Panc1 (cell line): ENCODE measurements at regions not wholly inside any gene's neighbourhood (a gene's known extent, or its start where the extent isn't known, plus 50 kb on each side); places are given as distances from the start of the nearest gene placed in this dataset.

Source experiments
- ATAC-seq: fragments of 200-7000 bp; cut with Tn5 transposase; 2 replicates; pipeline ENCODE4 v1.9.1; 2020; ENCODE audit warnings: mild to moderate bottlenecking, moderate library complexity
- BruUV-seq: library from RNA; stranded (reverse); fragments of 400-500 nt; replicated peaks from 2 replicates; lab custom pipeline; 2021; lab: Mats Ljungman, UMichigan
- CTCF ChIA-PET: fragments of 300-600 bp; sonication (Branson Sonifier 250); formaldehyde crosslinking; loops from one replicate; lab custom pipeline; 2022; ENCODE audit warnings: antibody characterized with exemption; lab: Charles Lee
- POLR2A ChIA-PET: fragments of 300-600 bp; sonication (Branson Sonifier 250); formaldehyde crosslinking; loops from one replicate; lab custom pipeline; 2022; ENCODE audit warnings: antibody characterized with exemption; lab: Charles Lee
- DNase-seq: peaks from one replicate; pipeline ENCODE4 v3.0.0-alpha.2; 2010; ENCODE audit warnings: low read depth, low spot score
- H3K27ac ChIP-seq: 2 replicates; pipeline ENCODE4 v1.5.1; 2011; ENCODE audit warnings: mild to moderate bottlenecking, low read length, inconsistent platforms
- H3K27me3 ChIP-seq: fragments of 200-500 bp; sonication (Bioruptor generic); 2 replicates; pipeline ENCODE4 v1.6.0; 2014; ENCODE audit warnings: low read length, inconsistent platforms; ENCODE audit not compliant: control insufficient read depth, insufficient read depth
- H3K36me3 ChIP-seq: fragments of 200-500 bp; sonication (Bioruptor generic); 2 replicates; pipeline ENCODE4 v1.5.1; 2014; ENCODE audit warnings: inconsistent platforms, mild to moderate bottlenecking, low read length, moderate library complexity; ENCODE audit not compliant: control insufficient read depth, insufficient read depth
- H3K4me1 ChIP-seq: 2 replicates; pipeline ENCODE4 v1.5.1; 2011; ENCODE audit warnings: inconsistent platforms, mild to moderate bottlenecking, low read length, moderate library complexity; ENCODE audit not compliant: control insufficient read depth, insufficient read depth
- H3K4me3 ChIP-seq, 2 experiments: 2 replicates each; pipeline ENCODE4 v1.5.1; 2011 to 2012; ENCODE audit warnings: low read depth in 2 of 2, low read length in 2 of 2, mild to moderate bottlenecking in 2 of 2, inconsistent platforms in 1 of 2, moderate library complexity in 1 of 2
- H3K9me3 ChIP-seq: fragments of 200-500 bp; sonication (Bioruptor generic); 2 replicates; pipeline ENCODE4 v1.5.1; 2014; ENCODE audit warnings: low read depth, mild to moderate bottlenecking, inconsistent platforms, low read length, moderate library complexity; ENCODE audit not compliant: control insufficient read depth, insufficient read depth
- POLR2AphosphoS5 ChIP-seq: IDR thresholded peaks from 2 replicates; pipeline ENCODE4 v1.6.1; 2012; ENCODE audit warnings: mild to moderate bottlenecking, low read depth, low read length, moderate library complexity
- SIN3A ChIP-seq: IDR thresholded peaks from 2 replicates; pipeline ENCODE4 v1.6.1; 2012; ENCODE audit warnings: low read depth, mild to moderate bottlenecking, low read length, moderate library complexity, borderline replicate concordance; ENCODE audit not compliant: insufficient read depth
- TCF7L2 ChIP-seq: IDR thresholded peaks from 2 replicates; pipeline ENCODE4 v1.6.1; 2011; ENCODE audit warnings: mild to moderate bottlenecking, low read depth, low read length, inconsistent platforms
- in situ Hi-C: cut with HindIII; loops from 2 replicates; pipeline ENCODE4 v1.10.0; 2016; ENCODE audit warnings: low sequenced_read_pairs, low pct_unique_long_range_greater_than_20kb
- intact Hi-C: fragments of 100-400 bp; cut with micrococcal nuclease; formaldehyde crosslinking; loops from one replicate; pipeline ENCODE4 v1.10.0; 2022; ENCODE audit not compliant: unreplicated experiment
- TF ChIP-seq, protein P1 (sequence below), 2 experiments: IDR thresholded peaks; 2 replicates each; pipeline ENCODE4 v1.6.1; 2011 to 2012; ENCODE audit warnings: low read depth in 2 of 2, control low read depth in 1 of 2, low read length in 1 of 2, mild to moderate bottlenecking in 1 of 2, moderate library complexity in 1 of 2; ENCODE audit not compliant: insufficient read depth in 1 of 2
- TF ChIP-seq, protein P2 (sequence below): fragments of 450-650 bp; IDR thresholded peaks from 2 replicates; pipeline ENCODE4 v1.5.1; 2017; ENCODE audit warnings: mild to moderate bottlenecking

DNA sequence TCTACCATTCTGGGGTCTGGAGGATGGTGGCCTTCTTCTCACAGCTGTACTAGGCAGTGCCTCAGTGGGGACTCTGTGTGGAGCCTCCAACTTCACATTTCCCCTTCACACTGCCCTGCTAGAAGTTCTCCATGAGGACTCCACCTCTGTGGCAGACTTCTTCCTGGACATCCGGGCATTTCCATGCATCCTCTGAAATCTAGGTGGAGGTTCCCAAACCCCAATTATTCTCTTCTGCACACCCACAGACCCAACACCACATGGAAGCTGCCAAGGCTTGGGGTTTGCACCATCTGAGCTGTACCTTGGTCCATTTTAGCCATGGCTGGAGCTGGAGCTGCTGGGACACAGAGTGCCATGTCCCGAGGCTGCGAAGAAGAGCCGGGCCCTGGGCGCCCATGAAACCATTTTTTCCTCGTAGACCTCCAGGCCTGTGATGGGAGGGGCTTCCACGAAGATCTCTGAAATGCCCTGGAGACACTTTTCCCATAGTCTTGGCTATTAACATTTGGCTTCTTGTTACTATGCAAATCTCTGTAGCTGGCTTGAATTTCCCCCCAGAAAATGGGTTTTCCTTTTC is 170.5 kb downstream of the FOXD2 start:
- Histone ChIP-seq H3K4me3 (no peak overlapping the region), H3K9me3 (no peaks in the 10 kb centered on the region), H3K36me3 (no peaks in the 10 kb centered on the region), H3K27me3 (no peaks in the 10 kb centered on the region), H3K4me1 (no peaks in the 10 kb centered on the region), H3K27ac (no peak overlapping the region)
- TF ChIP-seq SIN3A, result no peak
- TF ChIP-seq, protein P1, sequence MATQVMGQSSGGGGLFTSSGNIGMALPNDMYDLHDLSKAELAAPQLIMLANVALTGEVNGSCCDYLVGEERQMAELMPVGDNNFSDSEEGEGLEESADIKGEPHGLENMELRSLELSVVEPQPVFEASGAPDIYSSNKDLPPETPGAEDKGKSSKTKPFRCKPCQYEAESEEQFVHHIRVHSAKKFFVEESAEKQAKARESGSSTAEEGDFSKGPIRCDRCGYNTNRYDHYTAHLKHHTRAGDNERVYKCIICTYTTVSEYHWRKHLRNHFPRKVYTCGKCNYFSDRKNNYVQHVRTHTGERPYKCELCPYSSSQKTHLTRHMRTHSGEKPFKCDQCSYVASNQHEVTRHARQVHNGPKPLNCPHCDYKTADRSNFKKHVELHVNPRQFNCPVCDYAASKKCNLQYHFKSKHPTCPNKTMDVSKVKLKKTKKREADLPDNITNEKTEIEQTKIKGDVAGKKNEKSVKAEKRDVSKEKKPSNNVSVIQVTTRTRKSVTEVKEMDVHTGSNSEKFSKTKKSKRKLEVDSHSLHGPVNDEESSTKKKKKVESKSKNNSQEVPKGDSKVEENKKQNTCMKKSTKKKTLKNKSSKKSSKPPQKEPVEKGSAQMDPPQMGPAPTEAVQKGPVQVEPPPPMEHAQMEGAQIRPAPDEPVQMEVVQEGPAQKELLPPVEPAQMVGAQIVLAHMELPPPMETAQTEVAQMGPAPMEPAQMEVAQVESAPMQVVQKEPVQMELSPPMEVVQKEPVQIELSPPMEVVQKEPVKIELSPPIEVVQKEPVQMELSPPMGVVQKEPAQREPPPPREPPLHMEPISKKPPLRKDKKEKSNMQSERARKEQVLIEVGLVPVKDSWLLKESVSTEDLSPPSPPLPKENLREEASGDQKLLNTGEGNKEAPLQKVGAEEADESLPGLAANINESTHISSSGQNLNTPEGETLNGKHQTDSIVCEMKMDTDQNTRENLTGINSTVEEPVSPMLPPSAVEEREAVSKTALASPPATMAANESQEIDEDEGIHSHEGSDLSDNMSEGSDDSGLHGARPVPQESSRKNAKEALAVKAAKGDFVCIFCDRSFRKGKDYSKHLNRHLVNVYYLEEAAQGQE (IDR thresholded peaks at IDR 0.05; ENCODE audit: insufficient read depth in 1 of 2, low read depth in 2 of 2, low read length in 1 of 2), result no peak
- TF ChIP-seq TCF7L2, result no peak
- TF ChIP-seq, protein P2, sequence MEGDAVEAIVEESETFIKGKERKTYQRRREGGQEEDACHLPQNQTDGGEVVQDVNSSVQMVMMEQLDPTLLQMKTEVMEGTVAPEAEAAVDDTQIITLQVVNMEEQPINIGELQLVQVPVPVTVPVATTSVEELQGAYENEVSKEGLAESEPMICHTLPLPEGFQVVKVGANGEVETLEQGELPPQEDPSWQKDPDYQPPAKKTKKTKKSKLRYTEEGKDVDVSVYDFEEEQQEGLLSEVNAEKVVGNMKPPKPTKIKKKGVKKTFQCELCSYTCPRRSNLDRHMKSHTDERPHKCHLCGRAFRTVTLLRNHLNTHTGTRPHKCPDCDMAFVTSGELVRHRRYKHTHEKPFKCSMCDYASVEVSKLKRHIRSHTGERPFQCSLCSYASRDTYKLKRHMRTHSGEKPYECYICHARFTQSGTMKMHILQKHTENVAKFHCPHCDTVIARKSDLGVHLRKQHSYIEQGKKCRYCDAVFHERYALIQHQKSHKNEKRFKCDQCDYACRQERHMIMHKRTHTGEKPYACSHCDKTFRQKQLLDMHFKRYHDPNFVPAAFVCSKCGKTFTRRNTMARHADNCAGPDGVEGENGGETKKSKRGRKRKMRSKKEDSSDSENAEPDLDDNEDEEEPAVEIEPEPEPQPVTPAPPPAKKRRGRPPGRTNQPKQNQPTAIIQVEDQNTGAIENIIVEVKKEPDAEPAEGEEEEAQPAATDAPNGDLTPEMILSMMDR, result no peak
- TF ChIP-seq POLR2AphosphoS5, result no peak
- DNase-seq, result no peak
- ATAC-seq, result no peak
- intact Hi-C loops (no loop called here), in situ Hi-C loops (no loop called here)
- ChIA-PET CTCF (interaction anchor here (0.6 kb wide), 1 partner anchor 270 kb away, joined by 4 read pairs; no protein-coding TSS in a partner anchor), POLR2A (no interaction called here)
- BruUV-seq, result no TSS peak

GRCh38 chr1:47611992-47612391 is 174.1 kb downstream of the FOXD2 start:
- BruUV-seq, result no TSS peak
- ChIA-PET POLR2A (no interaction called here), CTCF (interaction anchor here (0.6 kb wide), 1 partner anchor 96 kb away, joined by 3 read pairs; no protein-coding TSS in a partner anchor)
- Histone ChIP-seq H3K9me3 (no peaks in the 10 kb centered on the region), H3K27me3 (no peaks in the 10 kb centered on the region), H3K27ac (no peak overlapping the region), H3K4me3 (no peak overlapping the region), H3K4me1 (no peaks in the 10 kb centered on the region), H3K36me3 (no peaks in the 10 kb centered on the region)
- ATAC-seq, result no peak
- no peak for DNase-seq
- intact Hi-C loops (no loop called here), in situ Hi-C loops (no loop called here)
- no peak for TF ChIP-seq TCF7L2
- TF ChIP-seq, protein P2, result no peak
- TF ChIP-seq POLR2AphosphoS5, result no peak
- TF ChIP-seq, protein P1 (IDR thresholded peaks at IDR 0.05; ENCODE audit: insufficient read depth in 1 of 2, low read depth in 2 of 2, low read length in 1 of 2), result no peak
- TF ChIP-seq SIN3A, result no peak
